GM10248 (cell line): ENCODE measurements at regions not wholly inside any gene's neighbourhood (a gene's known extent, or its start where the extent isn't known, plus 50 kb on each side); places are given as distances from the start of the nearest gene placed in this dataset.

Experiments used
- CTCF ChIA-PET: fragments of 300-600 bp; sonication (Branson Sonifier 250); formaldehyde crosslinking; extraction: SDS; loops from one replicate; lab custom pipeline; 2021; ENCODE audit warnings: antibody characterized with exemption; lab: Yijun Ruan, JAX
- POLR2A ChIA-PET: fragments of 350-650 bp; sonication (Branson Sonifier 250); formaldehyde crosslinking; extraction: SDS; loops from one replicate; lab custom pipeline; 2020; ENCODE audit warnings: antibody characterized with exemption; lab: Yijun Ruan, JAX
- DNase-seq: peaks from one replicate; pipeline ENCODE4 v3.0.0; 2012; ENCODE audit errors: extremely low spot score
- CTCF ChIP-seq: IDR thresholded peaks from 2 replicates; pipeline ENCODE4 v1.5.1; 2012; ENCODE audit warnings: mild to moderate bottlenecking, low read depth; ENCODE audit errors: extremely low read depth, missing control alignments, control extremely low read depth

- DNase-seq: no peak
- CTCF ChIA-PET: no interaction called here
- no peak for TF ChIP-seq CTCF
- POLR2A ChIA-PET: no interaction called here
Observed at GRCh38 chr11:70953720-70954119, 298.7 kb downstream of the SHANK2 start.

- no peak for TF ChIP-seq CTCF
- no peak for DNase-seq
- ChIA-PET POLR2A (no interaction called here), CTCF (no interaction called here)
Observed at GRCh38 chr11:70954471-70954870, 297.9 kb downstream of the SHANK2 start.
